Suprapubic skin (tissue), 3 donors: ENCODE measurements at regions not wholly inside any gene's neighbourhood (a gene's known extent, or its start where the extent isn't known, plus 50 kb on each side); places are given as distances from the start of the nearest gene placed in this dataset.

Experiments
- EP300 ChIP-seq: sonication (generic); formaldehyde crosslinking; IDR thresholded peaks from one replicate; pipeline ENCODE4 v1.6.1; 2017; ENCODE audit warnings: antibody characterized with exemption
- POLR2A ChIP-seq, 2 donors: fragments of 450-650 bp; IDR thresholded peaks; one replicate each; pipeline ENCODE4 v1.6.1; 2017; ENCODE audit warnings: antibody characterized with exemption in 2 of 2, mild to moderate bottlenecking in 2 of 2, moderate library complexity in 2 of 2
- TF ChIP-seq, protein P1 (sequence below), 2 donors: fragments of 200-600 bp in 1 of 2; fragments of 450-650 bp in 1 of 2; sonication (generic) in 1 of 2; IDR thresholded peaks; one replicate each; pipeline ENCODE4 v1.5.1; 2016 to 2019; ENCODE audit warnings: antibody characterized with exemption in 2 of 2, mild to moderate bottlenecking in 1 of 2, moderate library complexity in 1 of 2

DNA sequence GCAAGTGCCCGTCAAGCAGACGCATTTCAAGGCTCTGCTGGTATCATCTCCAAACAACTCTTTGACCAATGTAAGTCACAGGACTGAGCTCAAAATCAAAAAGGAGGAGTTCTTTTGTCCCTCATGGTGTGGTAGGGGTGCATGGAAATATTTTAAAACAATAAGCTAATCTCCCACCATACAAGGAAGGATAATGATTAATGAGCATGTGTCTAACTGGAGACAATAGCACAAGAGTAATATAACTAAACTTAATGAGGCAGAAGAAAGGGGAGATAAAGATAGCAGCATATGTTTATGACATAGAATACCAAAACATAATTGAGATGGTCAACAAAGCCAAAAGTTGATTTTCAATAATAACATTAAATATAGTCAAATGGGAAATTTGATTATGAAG, 668.0 kb upstream of the ZP4 start:
- TF ChIP-seq, protein P1, sequence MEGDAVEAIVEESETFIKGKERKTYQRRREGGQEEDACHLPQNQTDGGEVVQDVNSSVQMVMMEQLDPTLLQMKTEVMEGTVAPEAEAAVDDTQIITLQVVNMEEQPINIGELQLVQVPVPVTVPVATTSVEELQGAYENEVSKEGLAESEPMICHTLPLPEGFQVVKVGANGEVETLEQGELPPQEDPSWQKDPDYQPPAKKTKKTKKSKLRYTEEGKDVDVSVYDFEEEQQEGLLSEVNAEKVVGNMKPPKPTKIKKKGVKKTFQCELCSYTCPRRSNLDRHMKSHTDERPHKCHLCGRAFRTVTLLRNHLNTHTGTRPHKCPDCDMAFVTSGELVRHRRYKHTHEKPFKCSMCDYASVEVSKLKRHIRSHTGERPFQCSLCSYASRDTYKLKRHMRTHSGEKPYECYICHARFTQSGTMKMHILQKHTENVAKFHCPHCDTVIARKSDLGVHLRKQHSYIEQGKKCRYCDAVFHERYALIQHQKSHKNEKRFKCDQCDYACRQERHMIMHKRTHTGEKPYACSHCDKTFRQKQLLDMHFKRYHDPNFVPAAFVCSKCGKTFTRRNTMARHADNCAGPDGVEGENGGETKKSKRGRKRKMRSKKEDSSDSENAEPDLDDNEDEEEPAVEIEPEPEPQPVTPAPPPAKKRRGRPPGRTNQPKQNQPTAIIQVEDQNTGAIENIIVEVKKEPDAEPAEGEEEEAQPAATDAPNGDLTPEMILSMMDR (IDR thresholded peaks at IDR 0.05), result no peak
- no peak for TF ChIP-seq EP300
- no peak for TF ChIP-seq POLR2A (IDR thresholded peaks at IDR 0.05)
